Esophagus squamous epithelium (tissue), 4 donors: ENCODE measurements at regions not wholly inside any gene's neighbourhood (a gene's known extent, or its start where the extent isn't known, plus 50 kb on each side); places are given as distances from the start of the nearest gene placed in this dataset.

ENCODE experiments used
- CTCF ChIP-seq, 6 experiments: fragments of 450-650 bp in 4 of 6; fragments of 200-600 bp in 2 of 6; sonication (generic) in 2 of 6; IDR thresholded peaks; one replicate each; pipeline ENCODE4 v1.5.1; 2016 to 2019; ENCODE audit warnings: antibody characterized with exemption in 6 of 6, mild to moderate bottlenecking in 4 of 6, moderate library complexity in 4 of 6
- POLR2A ChIP-seq, 4 donors: fragments of 450-650 bp; IDR thresholded peaks; one replicate each; pipeline ENCODE4 v1.6.1; 2017; ENCODE audit warnings: antibody characterized with exemption in 4 of 4, mild to moderate bottlenecking in 4 of 4, moderate library complexity in 3 of 4

GRCh38 chr1:70915258-70916033 lies 132.2 kb downstream of the PTGER3 start:
- TF ChIP-seq CTCF (IDR thresholded peaks at IDR 0.05) (no peak), POLR2A (IDR thresholded peaks at IDR 0.05) (no peak)
